ENCODE measurements at regions not wholly inside any gene's neighbourhood (a gene's known extent, or its start where the extent isn't known, plus 50 kb on each side); places are given as distances from the start of the nearest gene placed in this dataset.
"Not testable (repeated sequence)": the region's sequence is repeated elsewhere in the genome, so short reads cannot be mapped to it uniquely, and the experiment has no call there.

GRCh38 chr2:66198873-66199272 is 236.1 kb upstream of the MEIS1 start:
- intact Hi-C loops (cut with DNase I), result no loop called here
- DNase-seq (ENCODE audit: low spot score), result no peak

GRCh38 chr2:66192888-66193287 is 242.0 kb upstream of the MEIS1 start:
- DNase-seq (ENCODE audit: low spot score), result no peak
- intact Hi-C loops (cut with DNase I), result no loop called here

GRCh38 chr2:66191311-66191710 is 243.6 kb upstream of the MEIS1 start:
- intact Hi-C loops (cut with DNase I), result no loop called here
- DNase-seq (ENCODE audit: low spot score), result no peak

GRCh38 chr2:66189553-66189952 is 245.4 kb upstream of the MEIS1 start:
- intact Hi-C loops (cut with DNase I), result no loop called here
- DNase-seq (ENCODE audit: low spot score), result no peak

GRCh38 chr2:66186537-66186936 is 248.4 kb upstream of the MEIS1 start:
- no peak for DNase-seq (ENCODE audit: low spot score)
- intact Hi-C loops (cut with DNase I), result no loop called here

GRCh38 chr2:66185497-66186054 is 249.3 kb upstream of the MEIS1 start:
- intact Hi-C loops (cut with DNase I), result no loop called here

GRCh38 chr2:66177128-66177796 is 257.7 kb upstream of the MEIS1 start:
- intact Hi-C loops (cut with DNase I); DNase-seq (ENCODE audit: low spot score): not testable (repeated sequence)

More at GRCh38 chr2:66185497-66186054, 249.3 kb upstream of the MEIS1 start:
- no peak for DNase-seq (ENCODE audit: low spot score)

GRCh38 chr2:66174491-66174890 is 260.4 kb upstream of the MEIS1 start:
- intact Hi-C loops (cut with DNase I), result no loop called here

GRCh38 chr2:66173645-66174044 is 261.3 kb upstream of the MEIS1 start:
- DNase-seq (ENCODE audit: low spot score), result no peak
- intact Hi-C loops (cut with DNase I), result no loop called here

More at GRCh38 chr2:66174491-66174890, 260.4 kb upstream of the MEIS1 start:
- DNase-seq (ENCODE audit: low spot score), result no peak

- DNase-seq (ENCODE audit: low spot score), result no peak
- intact Hi-C loops (cut with DNase I), result no loop called here
These were observed 263.4 kb upstream of the MEIS1 start for GRCh38 chr2:66171530-66171929.

GRCh38 chr2:66170744-66171330 is 264.1 kb upstream of the MEIS1 start:
- DNase-seq (ENCODE audit: low spot score), result no peak
- intact Hi-C loops (cut with DNase I), result no loop called here

- no peak for DNase-seq (ENCODE audit: low spot score)
- intact Hi-C loops (cut with DNase I), result no loop called here
These were observed 265.8 kb upstream of the MEIS1 start for GRCh38 chr2:66169076-66169475.

GRCh38 chr2:66164470-66164869 is 270.5 kb upstream of the MEIS1 start:
- no peak for DNase-seq (ENCODE audit: low spot score)
- intact Hi-C loops (cut with DNase I), result no loop called here

GRCh38 chr2:66156171-66156570 is 278.8 kb upstream of the MEIS1 start:
- intact Hi-C loops (cut with DNase I), result no loop called here
- no peak for DNase-seq (ENCODE audit: low spot score)

- intact Hi-C loops (cut with DNase I), result no loop called here
- DNase-seq (ENCODE audit: low spot score), result no peak
These were observed 281.0 kb upstream of the MEIS1 start for GRCh38 chr2:66153941-66154340.

- no peak for DNase-seq (ENCODE audit: low spot score)
- intact Hi-C loops (cut with DNase I), result no loop called here
These were observed 289.4 kb upstream of the MEIS1 start for GRCh38 chr2:66145490-66145889.

GRCh38 chr2:66144324-66144723 is 290.6 kb upstream of the MEIS1 start:
- intact Hi-C loops (cut with DNase I); DNase-seq (ENCODE audit: low spot score): not testable (repeated sequence)

GRCh38 chr2:66137606-66138130 is 297.3 kb upstream of the MEIS1 start:
- intact Hi-C loops (cut with DNase I), result no loop called here
- DNase-seq (ENCODE audit: low spot score), result no peak

GRCh38 chr2:66134138-66134701 is 300.7 kb upstream of the MEIS1 start:
- intact Hi-C loops (cut with DNase I), result no loop called here

GRCh38 chr2:66127656-66128055 is 307.3 kb upstream of the MEIS1 start:
- DNase-seq (ENCODE audit: low spot score), result no peak
- intact Hi-C loops (cut with DNase I), result no loop called here

More at GRCh38 chr2:66134138-66134701, 300.7 kb upstream of the MEIS1 start:
- no peak for DNase-seq (ENCODE audit: low spot score)
